Naive thymus-derived CD8-positive, alpha-beta T cell (primary cell): ENCODE measurements at regions not wholly inside any gene's neighbourhood (a gene's known extent, or its start where the extent isn't known, plus 50 kb on each side); places are given as distances from the start of the nearest gene placed in this dataset.

Source experiments
- ATAC-seq, 2 donors: fragments of 150-1000 bp; cut with Tn5 transposase in 1 of 2; sonication (Bioruptor Pico), chemical (Tn5 transposase) in 1 of 2; 1 replicate in 1 of 2; 2 replicates in 1 of 2; pipeline ENCODE4 v1.10.0; 2021; ENCODE audit warnings: mild to moderate bottlenecking in 2 of 2, moderate library complexity in 2 of 2
- POLR2A ChIA-PET: fragments of 350-600 bp; sonication (Branson Sonifier 250); formaldehyde crosslinking; loops from one replicate; lab custom pipeline; 2021; ENCODE audit warnings: antibody characterized with exemption; lab: Charles Lee
- DNase-seq, 10 donors: peaks; one replicate each; pipeline versions ENCODE4 v3.0.0 to v3.0.0-alpha.2; 2020 to 2022
- H3K27ac Mint-ChIP-seq, 10 donors: one replicate each; pipeline ENCODE4 v1.8.0; 2020 to 2022; ENCODE audit warnings: mild to moderate bottlenecking in 10 of 10, mixed read lengths in 10 of 10, moderate library complexity in 4 of 10, inconsistent platforms in 1 of 10
- H3K27me3 Mint-ChIP-seq, 5 donors: one replicate each; pipeline ENCODE4 v1.8.0; 2021 to 2022; ENCODE audit warnings: mixed read lengths in 5 of 5
- H3K36me3 Mint-ChIP-seq, 3 donors: one replicate each; pipeline ENCODE4 v1.8.0; 2020 to 2022; ENCODE audit warnings: mixed read lengths in 3 of 3, mild to moderate bottlenecking in 2 of 3, inconsistent platforms in 1 of 3
- H3K4me1 Mint-ChIP-seq, 4 donors: one replicate each; pipeline ENCODE4 v1.8.0; 2021 to 2022; ENCODE audit warnings: mixed read lengths in 4 of 4
- H3K4me3 Mint-ChIP-seq, 10 donors: one replicate each; pipeline ENCODE4 v1.8.0; 2020 to 2022; ENCODE audit warnings: mild to moderate bottlenecking in 10 of 10, mixed read lengths in 10 of 10, moderate library complexity in 6 of 10, inconsistent platforms in 1 of 10
- H3K9me3 Mint-ChIP-seq, 9 donors: one replicate each; pipeline ENCODE4 v1.8.0; 2020 to 2022; ENCODE audit warnings: mixed read lengths in 9 of 9, mild to moderate bottlenecking in 3 of 9, inconsistent platforms in 1 of 9, moderate library complexity in 1 of 9

GRCh38 chr7:118346748-118347147, 122.2 kb downstream of the ANKRD7 start:
- Mint-ChIP-seq H3K27me3 (peaks cover 2 to 12% (median 6%) of the 10 kb centered on the region in 5 donors), H3K9me3 (peaks cover 0 to 4% (median 0%) of the 10 kb centered on the region in 9 donors), H3K27ac (no peak overlapping the region), H3K4me1 (no peaks in the 10 kb centered on the region), H3K36me3 (no peaks in the 10 kb centered on the region), H3K4me3 (no peak overlapping the region)
- ATAC-seq (no peak), DNase-seq (no peak)
- POLR2A ChIA-PET = no interaction called here

- no peak for ATAC-seq
- H3K36me3 Mint-ChIP-seq = no peaks in the 10 kb centered on the region
- no peak for DNase-seq
- no peaks in the 10 kb centered on the region for H3K4me1 Mint-ChIP-seq
- no peak overlapping the region for H3K27ac Mint-ChIP-seq
- no peak overlapping the region for H3K4me3 Mint-ChIP-seq
- H3K27me3 Mint-ChIP-seq = peaks cover 2 to 12% (median 6%) of the 10 kb centered on the region in 5 donors
- POLR2A ChIA-PET = no interaction called here
- H3K9me3 Mint-ChIP-seq = peaks cover 0 to under 1% (median 0%) of the 10 kb centered on the region in 9 donors
These were observed 125.1 kb downstream of the ANKRD7 start for GRCh38 chr7:118349604-118350003.

GRCh38 chr7:118350260-118350659, 125.8 kb downstream of the ANKRD7 start:
- H3K27me3 Mint-ChIP-seq = peaks cover 2 to 12% (median 6%) of the 10 kb centered on the region in 5 donors
- no peaks in the 10 kb centered on the region for H3K9me3 Mint-ChIP-seq
- H3K4me1 Mint-ChIP-seq = no peaks in the 10 kb centered on the region
- no peaks in the 10 kb centered on the region for H3K36me3 Mint-ChIP-seq
- DNase-seq = no peak
- H3K27ac Mint-ChIP-seq = no peak overlapping the region
- no peak overlapping the region for H3K4me3 Mint-ChIP-seq
- POLR2A ChIA-PET = no interaction called here
- no peak for ATAC-seq

- H3K36me3 Mint-ChIP-seq = no peaks in the 10 kb centered on the region
These were observed 128.5 kb downstream of the ANKRD7 start for GRCh38 chr7:118352867-118353453.

GRCh38 chr7:118366363-118366762, 141.9 kb downstream of the ANKRD7 start:
- POLR2A ChIA-PET = no interaction called here
- no peaks in the 10 kb centered on the region for H3K4me1 Mint-ChIP-seq
- ATAC-seq (no peak), DNase-seq (no peak)
- H3K36me3 Mint-ChIP-seq = no peaks in the 10 kb centered on the region
- H3K9me3 Mint-ChIP-seq = no peaks in the 10 kb centered on the region
- no peak overlapping the region for H3K4me3 Mint-ChIP-seq
- no peak overlapping the region for H3K27ac Mint-ChIP-seq
- H3K27me3 Mint-ChIP-seq = no peaks in the 10 kb centered on the region

More at GRCh38 chr7:118352867-118353453, 128.5 kb downstream of the ANKRD7 start:
- Mint-ChIP-seq H3K9me3 (peaks cover 0 to 8% (median 2%) of the 10 kb centered on the region in 9 donors), H3K27me3 (peaks cover 2 to 12% (median 6%) of the 10 kb centered on the region in 5 donors), H3K27ac (no peak overlapping the region), H3K4me3 (no peak overlapping the region), H3K4me1 (no peaks in the 10 kb centered on the region)
- POLR2A ChIA-PET = no interaction called here
- ATAC-seq = no peak
- DNase-seq = no peak

- no peaks in the 10 kb centered on the region for H3K36me3 Mint-ChIP-seq
- DNase-seq = no peak
- ATAC-seq = no peak
- no peaks in the 10 kb centered on the region for H3K9me3 Mint-ChIP-seq
- POLR2A ChIA-PET = no interaction called here
- no peak overlapping the region for H3K27ac Mint-ChIP-seq
- no peak overlapping the region for H3K4me3 Mint-ChIP-seq
- no peaks in the 10 kb centered on the region for H3K4me1 Mint-ChIP-seq
- peaks cover 0 to 4% (median 0%) of the 10 kb centered on the region in 5 donors for H3K27me3 Mint-ChIP-seq
These were observed 144.5 kb downstream of the ANKRD7 start for GRCh38 chr7:118368958-118369357.

- POLR2A ChIA-PET = no interaction called here
- H3K4me3 Mint-ChIP-seq = no peak overlapping the region
- no peak for DNase-seq
- H3K27me3 Mint-ChIP-seq = peaks cover 0 to 4% (median 0%) of the 10 kb centered on the region in 5 donors
- no peak for ATAC-seq
- no peaks in the 10 kb centered on the region for H3K36me3 Mint-ChIP-seq
- H3K4me1 Mint-ChIP-seq = no peaks in the 10 kb centered on the region
- no peak overlapping the region for H3K27ac Mint-ChIP-seq
- H3K9me3 Mint-ChIP-seq = no peaks in the 10 kb centered on the region
These were observed 145.5 kb downstream of the ANKRD7 start for GRCh38 chr7:118369987-118370386.

GRCh38 chr7:118372530-118372929, 148.0 kb downstream of the ANKRD7 start:
- Mint-ChIP-seq H3K4me1 (no peaks in the 10 kb centered on the region), H3K4me3 (no peak overlapping the region), H3K9me3 (peaks cover 0 to 3% (median 0%) of the 10 kb centered on the region in 9 donors), H3K36me3 (no peaks in the 10 kb centered on the region), H3K27me3 (peaks cover 0 to 4% (median 0%) of the 10 kb centered on the region in 5 donors), H3K27ac (no peak overlapping the region)
- DNase-seq (no peak), ATAC-seq (no peak)
- POLR2A ChIA-PET = no interaction called here

- H3K27ac Mint-ChIP-seq = no peak overlapping the region
- no peak for ATAC-seq
- H3K4me3 Mint-ChIP-seq = no peak overlapping the region
These were observed 165.1 kb downstream of the ANKRD7 start for GRCh38 chr7:118389629-118390028.

GRCh38 chr7:118404211-118404610, 179.7 kb downstream of the ANKRD7 start:
- peaks cover 0 to 18% (median 2%) of the 10 kb centered on the region in 9 donors for H3K9me3 Mint-ChIP-seq
- ATAC-seq = no peak
- H3K27ac Mint-ChIP-seq = no peak overlapping the region
- peaks cover 0 to 9% (median 0%) of the 10 kb centered on the region in 5 donors for H3K27me3 Mint-ChIP-seq
- H3K4me3 Mint-ChIP-seq = no peak overlapping the region
- DNase-seq = no peak
- no peaks in the 10 kb centered on the region for H3K36me3 Mint-ChIP-seq
- H3K4me1 Mint-ChIP-seq = no peaks in the 10 kb centered on the region
- POLR2A ChIA-PET = no interaction called here

More at GRCh38 chr7:118389629-118390028, 165.1 kb downstream of the ANKRD7 start:
- Mint-ChIP-seq H3K27me3 (no peaks in the 10 kb centered on the region), H3K4me1 (no peaks in the 10 kb centered on the region), H3K9me3 (peaks cover 0 to 3% (median 0%) of the 10 kb centered on the region in 9 donors), H3K36me3 (no peaks in the 10 kb centered on the region)
- POLR2A ChIA-PET = no interaction called here
- DNase-seq = no peak

GRCh38 chr7:118418433-118418832, 193.9 kb downstream of the ANKRD7 start:
- H3K27me3 Mint-ChIP-seq = no peaks in the 10 kb centered on the region
- H3K27ac Mint-ChIP-seq = no peak overlapping the region
- POLR2A ChIA-PET = no interaction called here
- no peak for ATAC-seq
- H3K4me1 Mint-ChIP-seq = no peaks in the 10 kb centered on the region
- no peaks in the 10 kb centered on the region for H3K36me3 Mint-ChIP-seq
- H3K9me3 Mint-ChIP-seq = peaks cover 0 to 5% (median 0%) of the 10 kb centered on the region in 9 donors
- DNase-seq = no peak
- no peak overlapping the region for H3K4me3 Mint-ChIP-seq

GRCh38 chr7:118420888-118421287, 196.4 kb downstream of the ANKRD7 start:
- POLR2A ChIA-PET = no interaction called here
- Mint-ChIP-seq H3K4me3 (no peak overlapping the region), H3K27ac (no peak overlapping the region), H3K9me3 (peaks cover 0 to 4% (median 0%) of the 10 kb centered on the region in 9 donors), H3K27me3 (no peaks in the 10 kb centered on the region), H3K4me1 (no peaks in the 10 kb centered on the region), H3K36me3 (no peaks in the 10 kb centered on the region)
- ATAC-seq (no peak), DNase-seq (no peak)

GRCh38 chr7:118429141-118429540, 204.6 kb downstream of the ANKRD7 start:
- DNase-seq (no peak), ATAC-seq (no peak)
- POLR2A ChIA-PET = no interaction called here
- Mint-ChIP-seq H3K27me3 (peaks cover 0 to 1% (median 0%) of the 10 kb centered on the region in 5 donors), H3K4me3 (no peak overlapping the region), H3K9me3 (peaks cover 0 to 17% (median 7%) of the 10 kb centered on the region in 9 donors), H3K4me1 (no peaks in the 10 kb centered on the region), H3K36me3 (peaks cover 0 to 13% (median 0%) of the 10 kb centered on the region in 3 donors), H3K27ac (no peak overlapping the region)

GRCh38 chr7:118436663-118437062, 212.2 kb downstream of the ANKRD7 start:
- no peak for DNase-seq
- Mint-ChIP-seq H3K27me3 (peaks cover 0 to 11% (median 0%) of the 10 kb centered on the region in 5 donors), H3K9me3 (peaks cover 3 to 37% (median 13%) of the 10 kb centered on the region in 9 donors), H3K4me1 (no peaks in the 10 kb centered on the region), H3K4me3 (no peak overlapping the region), H3K36me3 (peaks cover 0 to 17% (median 0%) of the 10 kb centered on the region in 3 donors), H3K27ac (no peak overlapping the region)
- ATAC-seq = no peak
- POLR2A ChIA-PET = no interaction called here
